ENCODE measurements at regions not wholly inside any gene's neighbourhood (a gene's known extent, or its start where the extent isn't known, plus 50 kb on each side); places are given as distances from the start of the nearest gene placed in this dataset.

DNA sequence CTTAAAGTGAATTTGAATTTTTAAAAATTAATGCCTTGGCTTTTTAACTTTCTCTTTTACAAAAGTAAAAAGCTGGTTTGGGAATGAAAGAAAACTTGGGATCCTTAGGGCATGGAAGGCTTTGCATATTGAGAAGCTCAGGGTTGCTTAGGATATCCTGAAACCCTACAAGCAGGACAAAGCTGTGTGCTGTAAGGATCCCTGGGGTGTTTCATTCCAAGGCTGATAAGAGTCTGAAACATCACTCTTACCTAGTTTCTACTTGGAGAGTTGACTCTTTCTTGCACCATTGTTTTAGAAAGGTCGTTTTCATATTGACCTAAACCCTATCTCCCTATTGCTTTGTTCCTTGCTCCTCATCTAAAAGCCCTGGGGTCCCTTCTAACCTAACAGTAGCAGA, 325.9 kb upstream of the NT5C1B start:
- H4K20me1 ChIP-seq (ENCODE audit: control insufficient read depth, extremely low read depth, insufficient read depth, low read length), result no peaks in the 10 kb centered on the region
- no peak overlapping the region for H3K27ac ChIP-seq (ENCODE audit: control insufficient read depth, insufficient read depth, low read length)
- DNase-seq (ENCODE audit: low read depth, low spot score) (no peak), FAIRE-seq (no peak)
- no peak overlapping the region for H3K4me2 ChIP-seq (ENCODE audit: control insufficient read depth, extremely low read depth, insufficient read depth, low read depth, low read length)
- no peaks in the 10 kb centered on the region for H3K9me3 ChIP-seq (ENCODE audit: control insufficient read depth, low read depth, low read length)
- no peaks in the 10 kb centered on the region for H3K36me3 ChIP-seq (ENCODE audit: control insufficient read depth in 2 of 2, extremely low read depth in 1 of 2, insufficient read depth in 2 of 2, low read length in 2 of 2)
- peaks cover 13% of the 10 kb centered on the region for H3K4me1 ChIP-seq (ENCODE audit: control insufficient read depth, extremely low read depth, insufficient read depth, low read length)
- no peak overlapping the region for H2AFZ ChIP-seq (ENCODE audit: control insufficient read depth, low read length)
- no peaks in the 10 kb centered on the region for H3K9me1 ChIP-seq (ENCODE audit: control insufficient read depth, extremely low read depth, insufficient read depth, low read length)
- TF ChIP-seq, protein P1, sequence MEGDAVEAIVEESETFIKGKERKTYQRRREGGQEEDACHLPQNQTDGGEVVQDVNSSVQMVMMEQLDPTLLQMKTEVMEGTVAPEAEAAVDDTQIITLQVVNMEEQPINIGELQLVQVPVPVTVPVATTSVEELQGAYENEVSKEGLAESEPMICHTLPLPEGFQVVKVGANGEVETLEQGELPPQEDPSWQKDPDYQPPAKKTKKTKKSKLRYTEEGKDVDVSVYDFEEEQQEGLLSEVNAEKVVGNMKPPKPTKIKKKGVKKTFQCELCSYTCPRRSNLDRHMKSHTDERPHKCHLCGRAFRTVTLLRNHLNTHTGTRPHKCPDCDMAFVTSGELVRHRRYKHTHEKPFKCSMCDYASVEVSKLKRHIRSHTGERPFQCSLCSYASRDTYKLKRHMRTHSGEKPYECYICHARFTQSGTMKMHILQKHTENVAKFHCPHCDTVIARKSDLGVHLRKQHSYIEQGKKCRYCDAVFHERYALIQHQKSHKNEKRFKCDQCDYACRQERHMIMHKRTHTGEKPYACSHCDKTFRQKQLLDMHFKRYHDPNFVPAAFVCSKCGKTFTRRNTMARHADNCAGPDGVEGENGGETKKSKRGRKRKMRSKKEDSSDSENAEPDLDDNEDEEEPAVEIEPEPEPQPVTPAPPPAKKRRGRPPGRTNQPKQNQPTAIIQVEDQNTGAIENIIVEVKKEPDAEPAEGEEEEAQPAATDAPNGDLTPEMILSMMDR (optimal IDR thresholded peaks at IDR 0.05 in 1 of 3, IDR thresholded peaks at IDR 0.05 in 1 of 3, conservative IDR thresholded peaks at IDR 0.05 in 1 of 3; ENCODE audit: extremely low read depth in 1 of 3, insufficient read depth in 2 of 3, low read length in 3 of 3), result no peak
- TF ChIP-seq EZH2 (IDR thresholded peaks at IDR 0.05; ENCODE audit: low read length), result no peak
- no peak overlapping the region for H3K4me3 ChIP-seq (ENCODE audit: control insufficient read depth in 2 of 3, extremely low read depth in 1 of 3, insufficient read depth in 2 of 3, low read depth in 1 of 3, low read length in 3 of 3)
- no peaks in the 10 kb centered on the region for H3K27me3 ChIP-seq (ENCODE audit: control insufficient read depth, extremely low read depth, insufficient read depth, low read length)
- H3K79me2 ChIP-seq (ENCODE audit: control insufficient read depth, insufficient read depth, low read length), result no peaks in the 10 kb centered on the region
- no peak overlapping the region for H3K9ac ChIP-seq (ENCODE audit: control insufficient read depth, extremely low read depth, insufficient read depth, low read length)
- dilution Hi-C loops (cut with MboI; ENCODE audit: extremely low pct_ligation_motif_present, low sequenced_read_pairs), result no loop called here

DNA sequence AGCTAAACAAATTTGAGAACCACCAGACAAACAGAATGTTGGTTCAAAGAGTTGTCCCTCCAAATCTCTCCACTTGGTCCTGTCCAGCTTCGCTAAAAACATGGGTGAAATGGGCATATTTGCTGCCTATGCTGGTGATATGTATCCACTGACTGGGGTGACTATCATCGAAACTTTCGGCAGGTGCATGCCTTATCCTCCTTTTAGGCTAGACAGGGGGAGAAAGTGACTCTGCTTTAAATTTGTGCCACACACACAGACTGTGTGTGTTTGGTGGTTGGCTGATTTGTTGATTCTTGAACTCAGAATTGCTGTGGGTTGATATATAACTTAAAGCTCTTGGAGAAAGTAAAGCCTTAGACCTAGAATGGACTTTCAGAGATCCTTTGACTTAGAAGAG, 324.1 kb upstream of the NT5C1B start:
- TF ChIP-seq, protein P1 (optimal IDR thresholded peaks at IDR 0.05 in 1 of 3, IDR thresholded peaks at IDR 0.05 in 1 of 3, conservative IDR thresholded peaks at IDR 0.05 in 1 of 3; ENCODE audit: extremely low read depth in 1 of 3, insufficient read depth in 2 of 3, low read length in 3 of 3), result no peak
- FAIRE-seq, result no peak
- dilution Hi-C loops (cut with MboI; ENCODE audit: extremely low pct_ligation_motif_present, low sequenced_read_pairs), result no loop called here
- no peak for DNase-seq (ENCODE audit: low read depth, low spot score)
- no peak overlapping the region for H3K9ac ChIP-seq (ENCODE audit: control insufficient read depth, extremely low read depth, insufficient read depth, low read length)
- H3K27ac ChIP-seq (ENCODE audit: control insufficient read depth, insufficient read depth, low read length), result no peak overlapping the region
- H4K20me1 ChIP-seq (ENCODE audit: control insufficient read depth, extremely low read depth, insufficient read depth, low read length), result no peaks in the 10 kb centered on the region
- H2AFZ ChIP-seq (ENCODE audit: control insufficient read depth, low read length), result no peak overlapping the region
- no peaks in the 10 kb centered on the region for H3K9me3 ChIP-seq (ENCODE audit: control insufficient read depth, low read depth, low read length)
- H3K4me2 ChIP-seq (ENCODE audit: control insufficient read depth, extremely low read depth, insufficient read depth, low read depth, low read length), result no peak overlapping the region
- no peak overlapping the region for H3K4me3 ChIP-seq (ENCODE audit: control insufficient read depth in 2 of 3, extremely low read depth in 1 of 3, insufficient read depth in 2 of 3, low read depth in 1 of 3, low read length in 3 of 3)
- H3K36me3 ChIP-seq (ENCODE audit: control insufficient read depth in 2 of 2, extremely low read depth in 1 of 2, insufficient read depth in 2 of 2, low read length in 2 of 2), result no peaks in the 10 kb centered on the region
- no peaks in the 10 kb centered on the region for H3K27me3 ChIP-seq (ENCODE audit: control insufficient read depth, extremely low read depth, insufficient read depth, low read length)
- peaks cover 13% of the 10 kb centered on the region for H3K4me1 ChIP-seq (ENCODE audit: control insufficient read depth, extremely low read depth, insufficient read depth, low read length)
- no peaks in the 10 kb centered on the region for H3K79me2 ChIP-seq (ENCODE audit: control insufficient read depth, insufficient read depth, low read length)
- H3K9me1 ChIP-seq (ENCODE audit: control insufficient read depth, extremely low read depth, insufficient read depth, low read length), result no peaks in the 10 kb centered on the region

Data from keratinocyte (primary cell).